ENCODE measurements at regions not wholly inside any gene's neighbourhood (a gene's known extent, or its start where the extent isn't known, plus 50 kb on each side); places are given as distances from the start of the nearest gene placed in this dataset.

DNA sequence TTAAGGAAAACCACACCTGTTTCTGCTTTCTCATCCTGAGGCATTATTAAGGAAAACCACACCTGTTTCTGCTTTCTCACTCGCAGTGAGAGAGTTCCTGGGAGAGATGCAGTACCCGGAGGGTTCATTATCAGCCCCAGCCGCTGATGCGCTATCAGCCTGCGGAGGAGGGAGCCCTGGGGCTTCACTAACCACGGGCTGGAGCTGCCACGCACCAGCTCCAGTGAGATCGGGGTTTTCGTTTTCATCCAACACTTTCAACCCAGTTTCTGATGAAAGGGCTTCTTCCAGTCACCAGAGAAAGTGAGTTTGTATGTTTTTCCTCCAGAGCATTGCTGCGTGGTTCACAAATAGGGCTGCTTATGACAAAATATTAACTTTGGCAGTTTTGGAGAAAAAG is 93.2 kb upstream of the PRKX start:
- TF ChIP-seq, protein P1, sequence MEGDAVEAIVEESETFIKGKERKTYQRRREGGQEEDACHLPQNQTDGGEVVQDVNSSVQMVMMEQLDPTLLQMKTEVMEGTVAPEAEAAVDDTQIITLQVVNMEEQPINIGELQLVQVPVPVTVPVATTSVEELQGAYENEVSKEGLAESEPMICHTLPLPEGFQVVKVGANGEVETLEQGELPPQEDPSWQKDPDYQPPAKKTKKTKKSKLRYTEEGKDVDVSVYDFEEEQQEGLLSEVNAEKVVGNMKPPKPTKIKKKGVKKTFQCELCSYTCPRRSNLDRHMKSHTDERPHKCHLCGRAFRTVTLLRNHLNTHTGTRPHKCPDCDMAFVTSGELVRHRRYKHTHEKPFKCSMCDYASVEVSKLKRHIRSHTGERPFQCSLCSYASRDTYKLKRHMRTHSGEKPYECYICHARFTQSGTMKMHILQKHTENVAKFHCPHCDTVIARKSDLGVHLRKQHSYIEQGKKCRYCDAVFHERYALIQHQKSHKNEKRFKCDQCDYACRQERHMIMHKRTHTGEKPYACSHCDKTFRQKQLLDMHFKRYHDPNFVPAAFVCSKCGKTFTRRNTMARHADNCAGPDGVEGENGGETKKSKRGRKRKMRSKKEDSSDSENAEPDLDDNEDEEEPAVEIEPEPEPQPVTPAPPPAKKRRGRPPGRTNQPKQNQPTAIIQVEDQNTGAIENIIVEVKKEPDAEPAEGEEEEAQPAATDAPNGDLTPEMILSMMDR (IDR thresholded peaks at IDR 0.05; ENCODE audit: insufficient read depth, low read depth, low read length), result no peak
- no peak for TF ChIP-seq EZH2 (IDR thresholded peaks at IDR 0.05; ENCODE audit: insufficient read depth, low read length)

Data from astrocyte (in vitro differentiated cells and primary cell).